ENCODE measurements at regions not wholly inside any gene's neighbourhood (a gene's known extent, or its start where the extent isn't known, plus 50 kb on each side); places are given as distances from the start of the nearest gene placed in this dataset.

DNA sequence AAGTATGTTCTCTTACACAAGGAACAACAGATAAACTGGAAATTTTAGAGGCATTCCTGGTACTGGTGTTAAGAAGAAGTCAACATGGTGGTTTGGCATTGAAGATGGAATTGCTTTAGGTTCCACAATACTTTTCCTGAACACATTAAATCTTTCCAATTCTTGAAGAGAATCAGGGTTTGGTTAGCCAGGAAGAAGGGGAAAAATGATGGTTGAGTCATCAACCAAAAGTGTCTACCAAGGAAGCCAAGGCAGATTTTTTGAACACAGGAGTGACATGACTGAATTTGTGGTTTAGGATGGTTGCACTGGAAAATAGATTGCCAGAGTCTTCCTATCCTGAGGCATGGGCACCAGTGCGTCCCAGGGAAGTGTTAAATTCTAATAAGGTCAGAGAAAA is 433.4 kb downstream of the TMEM38B start:
- Histone ChIP-seq H3K4me1 (ENCODE audit: low read length) (no peaks in the 10 kb centered on the region), H3K79me2 (ENCODE audit: low read length) (no peaks in the 10 kb centered on the region), H3K9me2 (replicated peaks; ENCODE audit: insufficient read depth, low read length) (no peaks in the 10 kb centered on the region), H3K9ac (ENCODE audit: low read length) (no peak overlapping the region), H3K4me3 (ENCODE audit: low read length) (no peak overlapping the region), H3K27ac (ENCODE audit: low read length) (no peak overlapping the region), H2AFZ (ENCODE audit: low read length) (no peak overlapping the region), H4K20me1 (ENCODE audit: insufficient read depth, low read length) (no peaks in the 10 kb centered on the region), H3K36me3 (replicated peaks; ENCODE audit: insufficient read depth, low read length) (no peaks in the 10 kb centered on the region), H3F3A (ENCODE audit: insufficient read depth, low read length) (no peaks in the 10 kb centered on the region), H3K4me2 (ENCODE audit: low read depth, low read length) (no peak overlapping the region), H3K27me3 (replicated peaks; ENCODE audit: insufficient read depth, low read length) (no peaks in the 10 kb centered on the region), H3K9me3 (replicated peaks; ENCODE audit: insufficient read depth, low read length) (no peaks in the 10 kb centered on the region)
- TF ChIP-seq, protein P1, sequence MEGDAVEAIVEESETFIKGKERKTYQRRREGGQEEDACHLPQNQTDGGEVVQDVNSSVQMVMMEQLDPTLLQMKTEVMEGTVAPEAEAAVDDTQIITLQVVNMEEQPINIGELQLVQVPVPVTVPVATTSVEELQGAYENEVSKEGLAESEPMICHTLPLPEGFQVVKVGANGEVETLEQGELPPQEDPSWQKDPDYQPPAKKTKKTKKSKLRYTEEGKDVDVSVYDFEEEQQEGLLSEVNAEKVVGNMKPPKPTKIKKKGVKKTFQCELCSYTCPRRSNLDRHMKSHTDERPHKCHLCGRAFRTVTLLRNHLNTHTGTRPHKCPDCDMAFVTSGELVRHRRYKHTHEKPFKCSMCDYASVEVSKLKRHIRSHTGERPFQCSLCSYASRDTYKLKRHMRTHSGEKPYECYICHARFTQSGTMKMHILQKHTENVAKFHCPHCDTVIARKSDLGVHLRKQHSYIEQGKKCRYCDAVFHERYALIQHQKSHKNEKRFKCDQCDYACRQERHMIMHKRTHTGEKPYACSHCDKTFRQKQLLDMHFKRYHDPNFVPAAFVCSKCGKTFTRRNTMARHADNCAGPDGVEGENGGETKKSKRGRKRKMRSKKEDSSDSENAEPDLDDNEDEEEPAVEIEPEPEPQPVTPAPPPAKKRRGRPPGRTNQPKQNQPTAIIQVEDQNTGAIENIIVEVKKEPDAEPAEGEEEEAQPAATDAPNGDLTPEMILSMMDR (IDR thresholded peaks at IDR 0.05; ENCODE audit: low read length) = no peak
- TF ChIP-seq EZH2 (optimal IDR thresholded peaks at IDR 0.05; ENCODE audit: low read depth, low read length) = no peak
- TF ChIP-seq EZH2phosphoT487 (IDR thresholded peaks at IDR 0.05; ENCODE audit: low read length) = no peak
- DNase-seq = no peak

DNA sequence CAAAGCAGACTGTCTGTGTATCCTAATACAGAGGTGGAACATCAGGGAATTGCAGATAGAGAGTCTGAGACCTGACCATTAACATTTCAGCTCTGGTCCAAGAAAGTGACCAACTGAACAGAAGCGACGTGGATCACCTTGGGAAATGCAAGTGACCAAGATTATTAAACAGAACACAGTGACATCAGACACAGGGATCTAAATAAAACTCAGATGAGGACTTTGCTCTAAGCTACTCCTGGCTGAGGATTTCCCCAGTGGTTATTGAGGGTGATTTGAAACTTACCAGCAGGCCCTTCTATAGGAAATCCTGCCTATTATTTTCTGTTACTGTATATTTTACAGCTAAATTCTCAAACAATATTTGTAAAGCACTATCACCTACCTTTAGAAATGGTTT is 436.0 kb downstream of the TMEM38B start:
- TF ChIP-seq, protein P1 (IDR thresholded peaks at IDR 0.05; ENCODE audit: low read length) = no peak
- TF ChIP-seq EZH2 (optimal IDR thresholded peaks at IDR 0.05; ENCODE audit: low read depth, low read length) (no peak), EZH2phosphoT487 (IDR thresholded peaks at IDR 0.05; ENCODE audit: low read length) (no peak)

DNA sequence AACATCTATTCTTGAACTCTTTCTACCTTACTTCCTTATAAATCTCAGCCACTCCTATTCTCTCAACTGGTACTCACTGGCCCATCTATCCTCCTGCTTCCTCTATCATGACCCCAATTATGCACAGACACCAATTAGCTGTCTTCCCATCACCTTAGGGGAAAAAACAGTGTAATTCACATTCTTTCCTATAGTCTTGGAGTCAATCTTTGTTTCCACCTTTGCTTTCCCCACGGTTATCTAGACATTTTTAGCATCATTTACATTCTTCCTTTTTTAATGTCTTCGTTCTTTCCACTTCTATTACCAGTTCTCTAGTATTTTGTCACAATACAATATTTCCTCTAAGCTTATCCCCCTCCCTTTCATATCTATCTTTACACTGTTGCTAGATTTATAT is 449.4 kb downstream of the TMEM38B start:
- no peaks in the 10 kb centered on the region for H3K36me3 ChIP-seq (replicated peaks; ENCODE audit: insufficient read depth, low read length)
- H3K4me2 ChIP-seq (ENCODE audit: low read depth, low read length) = no peak overlapping the region
- H2AFZ ChIP-seq (ENCODE audit: low read length) = no peak overlapping the region
- H3K4me3 ChIP-seq (ENCODE audit: low read length) = no peak overlapping the region
- H3K27ac ChIP-seq (ENCODE audit: low read length) = no peak overlapping the region
- H3K79me2 ChIP-seq (ENCODE audit: low read length) = no peaks in the 10 kb centered on the region
- H3K9me2 ChIP-seq (replicated peaks; ENCODE audit: insufficient read depth, low read length) = no peaks in the 10 kb centered on the region
- H3K4me1 ChIP-seq (ENCODE audit: low read length) = no peaks in the 10 kb centered on the region
- H4K20me1 ChIP-seq (ENCODE audit: insufficient read depth, low read length) = no peaks in the 10 kb centered on the region
- TF ChIP-seq EZH2phosphoT487 (IDR thresholded peaks at IDR 0.05; ENCODE audit: low read length) (no peak), EZH2 (optimal IDR thresholded peaks at IDR 0.05; ENCODE audit: low read depth, low read length) (no peak)
- TF ChIP-seq, protein P1 (IDR thresholded peaks at IDR 0.05; ENCODE audit: low read length) = no peak
- DNase-seq = no peak
- H3K9me3 ChIP-seq (replicated peaks; ENCODE audit: insufficient read depth, low read length) = no peaks in the 10 kb centered on the region
- no peak overlapping the region for H3K9ac ChIP-seq (ENCODE audit: low read length)
- no peaks in the 10 kb centered on the region for H3F3A ChIP-seq (ENCODE audit: insufficient read depth, low read length)
- no peaks in the 10 kb centered on the region for H3K27me3 ChIP-seq (replicated peaks; ENCODE audit: insufficient read depth, low read length)

More for the DNA sequence above, 436.0 kb downstream of the TMEM38B start:
- H3K4me2 ChIP-seq (ENCODE audit: low read depth, low read length) = no peak overlapping the region
- no peaks in the 10 kb centered on the region for H3K9me2 ChIP-seq (replicated peaks; ENCODE audit: insufficient read depth, low read length)
- H3K4me3 ChIP-seq (ENCODE audit: low read length) = no peak overlapping the region
- no peaks in the 10 kb centered on the region for H3K36me3 ChIP-seq (replicated peaks; ENCODE audit: insufficient read depth, low read length)
- no peak overlapping the region for H2AFZ ChIP-seq (ENCODE audit: low read length)
- H3K79me2 ChIP-seq (ENCODE audit: low read length) = no peaks in the 10 kb centered on the region
- no peak overlapping the region for H3K9ac ChIP-seq (ENCODE audit: low read length)
- H3K27me3 ChIP-seq (replicated peaks; ENCODE audit: insufficient read depth, low read length) = no peaks in the 10 kb centered on the region
- H3K27ac ChIP-seq (ENCODE audit: low read length) = no peak overlapping the region
- H3K9me3 ChIP-seq (replicated peaks; ENCODE audit: insufficient read depth, low read length) = no peaks in the 10 kb centered on the region
- no peaks in the 10 kb centered on the region for H4K20me1 ChIP-seq (ENCODE audit: insufficient read depth, low read length)
- no peaks in the 10 kb centered on the region for H3F3A ChIP-seq (ENCODE audit: insufficient read depth, low read length)
- DNase-seq = no peak
- H3K4me1 ChIP-seq (ENCODE audit: low read length) = no peaks in the 10 kb centered on the region

All from MM.1S (cell line).